ENCODE measurements at regions not wholly inside any gene's neighbourhood (a gene's known extent, or its start where the extent isn't known, plus 50 kb on each side); places are given as distances from the start of the nearest gene placed in this dataset.

DNA sequence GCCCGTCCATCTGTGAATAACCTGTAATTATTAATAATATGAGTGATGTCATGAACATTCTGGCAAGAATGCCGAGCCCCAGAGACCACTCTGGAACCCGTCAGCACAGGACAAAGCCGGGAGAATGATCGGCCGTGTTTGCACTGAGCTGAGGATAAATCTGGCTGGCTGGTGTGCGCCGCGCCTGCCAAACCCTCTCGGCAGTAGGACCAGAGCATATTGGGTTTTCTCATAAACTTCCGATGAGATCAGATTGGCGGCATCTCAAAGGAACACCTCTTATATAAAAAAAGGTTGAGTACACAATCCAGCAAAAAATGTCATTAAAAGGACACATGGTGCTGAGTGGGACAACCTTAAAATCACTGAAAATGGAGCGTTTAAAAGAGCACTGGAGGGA lies 296.0 kb upstream of the MKI67 start:
- TF ChIP-seq, protein P1, sequence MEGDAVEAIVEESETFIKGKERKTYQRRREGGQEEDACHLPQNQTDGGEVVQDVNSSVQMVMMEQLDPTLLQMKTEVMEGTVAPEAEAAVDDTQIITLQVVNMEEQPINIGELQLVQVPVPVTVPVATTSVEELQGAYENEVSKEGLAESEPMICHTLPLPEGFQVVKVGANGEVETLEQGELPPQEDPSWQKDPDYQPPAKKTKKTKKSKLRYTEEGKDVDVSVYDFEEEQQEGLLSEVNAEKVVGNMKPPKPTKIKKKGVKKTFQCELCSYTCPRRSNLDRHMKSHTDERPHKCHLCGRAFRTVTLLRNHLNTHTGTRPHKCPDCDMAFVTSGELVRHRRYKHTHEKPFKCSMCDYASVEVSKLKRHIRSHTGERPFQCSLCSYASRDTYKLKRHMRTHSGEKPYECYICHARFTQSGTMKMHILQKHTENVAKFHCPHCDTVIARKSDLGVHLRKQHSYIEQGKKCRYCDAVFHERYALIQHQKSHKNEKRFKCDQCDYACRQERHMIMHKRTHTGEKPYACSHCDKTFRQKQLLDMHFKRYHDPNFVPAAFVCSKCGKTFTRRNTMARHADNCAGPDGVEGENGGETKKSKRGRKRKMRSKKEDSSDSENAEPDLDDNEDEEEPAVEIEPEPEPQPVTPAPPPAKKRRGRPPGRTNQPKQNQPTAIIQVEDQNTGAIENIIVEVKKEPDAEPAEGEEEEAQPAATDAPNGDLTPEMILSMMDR (IDR thresholded peaks at IDR 0.05): no peak
- no peak for TF ChIP-seq POLR2A (IDR thresholded peaks at IDR 0.05)
